AG10803 (cell line): ENCODE measurements at regions not wholly inside any gene's neighbourhood (a gene's known extent, or its start where the extent isn't known, plus 50 kb on each side); places are given as distances from the start of the nearest gene placed in this dataset.

Experiments used
- DNase-seq: peaks from one replicate; pipeline ENCODE4 v3.0.0; 2010; ENCODE audit warnings: low read depth
- H3K4me3 ChIP-seq: 2 replicates; pipeline ENCODE4 v1.5.1; 2011; ENCODE audit warnings: mild to moderate bottlenecking, low read length, control low read depth
- CTCF ChIP-seq: conservative IDR thresholded peaks from 2 replicates; pipeline ENCODE4 v1.5.1; 2011; ENCODE audit warnings: mild to moderate bottlenecking, low read length, control low read depth, inconsistent platforms

- no peak overlapping the region for H3K4me3 ChIP-seq
- TF ChIP-seq CTCF = no peak
- no peak for DNase-seq
These were observed 258.9 kb downstream of the KCNRG start for GRCh38 chr13:50274181-50274580.

- no peak for TF ChIP-seq CTCF
- H3K4me3 ChIP-seq = no peak overlapping the region
- no peak for DNase-seq
These were observed 260.3 kb downstream of the KCNRG start for GRCh38 chr13:50275392-50276063.

- no peak for TF ChIP-seq CTCF
- no peak for DNase-seq
- H3K4me3 ChIP-seq = no peak overlapping the region
These were observed 261.3 kb downstream of the KCNRG start for GRCh38 chr13:50276550-50276949.

GRCh38 chr13:50277127-50277526 is 261.9 kb downstream of the KCNRG start:
- no peak overlapping the region for H3K4me3 ChIP-seq
- DNase-seq = no peak
- no peak for TF ChIP-seq CTCF

GRCh38 chr13:50277906-50278305 is 262.7 kb downstream of the KCNRG start:
- no peak for TF ChIP-seq CTCF

GRCh38 chr13:50280441-50280937 is 265.2 kb downstream of the KCNRG start:
- no peak for TF ChIP-seq CTCF
- no peak overlapping the region for H3K4me3 ChIP-seq
- no peak for DNase-seq

More at GRCh38 chr13:50277906-50278305, 262.7 kb downstream of the KCNRG start:
- no peak for DNase-seq
- H3K4me3 ChIP-seq = no peak overlapping the region

GRCh38 chr13:50282016-50282415 is 266.8 kb downstream of the KCNRG start:
- TF ChIP-seq CTCF = no peak
- DNase-seq = no peak
- no peak overlapping the region for H3K4me3 ChIP-seq
